Mesothelial cell of epicardium (in vitro differentiated cells): ENCODE measurements at regions not wholly inside any gene's neighbourhood (a gene's known extent, or its start where the extent isn't known, plus 50 kb on each side); places are given as distances from the start of the nearest gene placed in this dataset.

ENCODE experiments used
- DNase-seq, 2 experiments: peaks; one replicate each; pipeline ENCODE4 v3.0.0; 2021; ENCODE audit warnings: low spot score in 2 of 2; ENCODE audit not compliant: unreplicated experiment in 2 of 2
- H3K27ac Mint-ChIP-seq: 2 replicates; pipeline ENCODE4 v1.8.0; 2021; ENCODE audit warnings: mixed read lengths
- H3K27me3 Mint-ChIP-seq: 2 replicates; pipeline ENCODE4 v1.8.0; 2021; ENCODE audit warnings: low read depth, mixed read lengths
- H3K36me3 Mint-ChIP-seq: 2 replicates; pipeline ENCODE4 v1.8.0; 2021; ENCODE audit warnings: mixed read lengths
- H3K4me1 Mint-ChIP-seq: 2 replicates; pipeline ENCODE4 v1.8.0; 2021; ENCODE audit warnings: mixed read lengths
- H3K4me3 Mint-ChIP-seq: 2 replicates; pipeline ENCODE4 v1.8.0; 2021; ENCODE audit warnings: mild to moderate bottlenecking, moderate library complexity, mixed read lengths
- H3K9me3 Mint-ChIP-seq: 2 replicates; pipeline ENCODE4 v1.8.0; 2021; ENCODE audit warnings: mixed read lengths
- TF ChIP-seq, protein P1 (sequence below): fragments of 200-600 bp; sonication (generic); IDR thresholded peaks from one replicate; pipeline ENCODE4 v1.5.0; 2021; ENCODE audit warnings: antibody characterized with exemption; ENCODE audit not compliant: unreplicated experiment

DNA sequence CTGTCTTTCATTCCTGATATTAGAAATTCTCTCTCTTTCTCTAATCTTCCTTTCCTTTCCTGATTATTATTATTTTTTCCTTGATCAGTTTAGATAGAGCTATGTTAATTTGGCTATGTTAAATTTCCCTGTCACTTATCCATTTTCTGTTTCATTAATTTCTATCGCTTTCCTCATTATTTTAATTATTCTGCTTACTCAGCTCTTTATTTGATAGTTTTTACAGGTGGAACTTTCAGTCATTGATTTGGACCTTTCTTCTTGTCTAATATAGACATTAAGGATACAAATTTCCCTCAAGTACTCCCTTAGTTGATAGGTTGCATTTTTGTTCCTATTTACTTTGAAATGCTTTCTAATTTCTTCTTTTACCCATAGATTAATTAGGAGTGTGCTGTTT lies 442.3 kb downstream of the CDH26 start:
- Mint-ChIP-seq H3K9me3 (peaks cover 17% of the 10 kb centered on the region), H3K27ac (no peak overlapping the region), H3K27me3 (peaks cover 8% of the 10 kb centered on the region), H3K36me3 (no peaks in the 10 kb centered on the region), H3K4me3 (no peak overlapping the region), H3K4me1 (no peaks in the 10 kb centered on the region)
- DNase-seq: no peak
- TF ChIP-seq, protein P1, sequence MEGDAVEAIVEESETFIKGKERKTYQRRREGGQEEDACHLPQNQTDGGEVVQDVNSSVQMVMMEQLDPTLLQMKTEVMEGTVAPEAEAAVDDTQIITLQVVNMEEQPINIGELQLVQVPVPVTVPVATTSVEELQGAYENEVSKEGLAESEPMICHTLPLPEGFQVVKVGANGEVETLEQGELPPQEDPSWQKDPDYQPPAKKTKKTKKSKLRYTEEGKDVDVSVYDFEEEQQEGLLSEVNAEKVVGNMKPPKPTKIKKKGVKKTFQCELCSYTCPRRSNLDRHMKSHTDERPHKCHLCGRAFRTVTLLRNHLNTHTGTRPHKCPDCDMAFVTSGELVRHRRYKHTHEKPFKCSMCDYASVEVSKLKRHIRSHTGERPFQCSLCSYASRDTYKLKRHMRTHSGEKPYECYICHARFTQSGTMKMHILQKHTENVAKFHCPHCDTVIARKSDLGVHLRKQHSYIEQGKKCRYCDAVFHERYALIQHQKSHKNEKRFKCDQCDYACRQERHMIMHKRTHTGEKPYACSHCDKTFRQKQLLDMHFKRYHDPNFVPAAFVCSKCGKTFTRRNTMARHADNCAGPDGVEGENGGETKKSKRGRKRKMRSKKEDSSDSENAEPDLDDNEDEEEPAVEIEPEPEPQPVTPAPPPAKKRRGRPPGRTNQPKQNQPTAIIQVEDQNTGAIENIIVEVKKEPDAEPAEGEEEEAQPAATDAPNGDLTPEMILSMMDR: no peak

DNA sequence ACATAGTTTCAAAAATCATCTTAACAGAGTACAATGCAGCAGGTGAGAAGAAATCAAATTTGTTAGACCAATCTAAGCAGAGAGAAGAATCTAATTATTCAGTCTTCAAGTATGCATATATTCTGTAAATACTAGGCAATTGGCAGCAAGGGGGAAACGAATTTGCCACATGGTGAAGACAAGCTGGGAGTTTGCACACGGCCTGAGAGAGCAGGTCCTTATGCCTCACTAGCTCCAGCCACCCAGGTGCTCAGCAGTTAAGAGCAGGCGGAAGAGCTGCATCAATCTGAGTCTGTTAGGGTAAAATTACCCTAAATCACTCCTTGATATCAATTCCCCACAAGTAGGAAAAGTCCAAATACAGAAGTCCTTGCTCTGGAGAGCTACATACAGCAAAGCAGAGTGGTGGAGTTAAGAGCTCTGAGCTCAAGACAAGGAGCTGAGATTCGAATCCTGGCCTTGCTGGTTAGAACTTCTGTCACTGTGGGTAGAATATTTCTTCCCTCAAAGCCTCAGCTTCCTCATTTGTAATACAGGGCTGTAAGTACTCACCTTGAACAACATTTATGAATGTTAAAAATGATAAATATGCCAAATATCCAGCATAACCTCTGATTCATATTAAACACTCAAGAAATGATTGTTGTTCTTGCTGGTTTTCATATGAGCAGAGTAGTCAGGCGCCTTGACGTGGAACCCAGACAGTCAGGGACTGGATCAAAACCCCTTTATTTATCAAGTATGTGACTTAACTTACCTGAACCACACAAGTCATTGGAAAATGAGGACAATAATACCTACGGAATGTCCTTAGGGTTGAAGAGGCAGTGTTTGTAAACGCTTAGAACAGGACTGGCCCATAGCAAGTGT lies 444.2 kb downstream of the CDH26 start:
- Mint-ChIP-seq H3K4me3 (no peak overlapping the region), H3K27me3 (peaks cover 2% of the 10 kb centered on the region), H3K4me1 (no peaks in the 10 kb centered on the region), H3K9me3 (peaks cover 18% of the 10 kb centered on the region), H3K36me3 (no peaks in the 10 kb centered on the region), H3K27ac (no peak overlapping the region)
- TF ChIP-seq, protein P1: no peak
- no peak for DNase-seq

DNA sequence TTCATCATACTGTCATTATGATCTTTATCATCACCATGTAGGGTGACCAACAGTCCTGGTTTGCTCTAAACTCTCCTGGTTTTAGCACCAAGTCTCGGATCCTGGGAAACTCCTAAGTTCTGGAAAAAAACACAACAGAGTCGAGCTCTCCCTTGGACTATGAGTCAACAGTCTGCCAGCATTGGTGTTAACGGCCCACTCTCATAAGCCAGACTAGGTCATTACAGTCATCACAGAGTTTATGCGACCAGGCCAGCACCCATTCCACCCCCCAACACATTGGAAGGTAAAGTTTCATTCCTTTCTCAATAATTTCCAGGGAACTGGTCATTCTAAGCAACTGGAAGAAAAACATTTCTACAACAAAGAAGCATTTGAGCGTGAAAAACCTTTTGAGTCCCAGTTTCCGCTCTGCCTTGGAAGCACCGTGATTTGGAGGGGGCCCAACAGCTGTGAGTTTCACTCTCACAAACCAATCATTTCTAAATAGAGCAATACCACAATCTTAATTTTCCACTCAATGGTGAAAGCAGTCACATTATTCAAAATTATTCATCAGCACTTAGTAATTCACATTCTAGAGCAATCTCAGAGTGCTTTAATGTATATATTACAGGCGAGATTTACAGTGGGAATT lies 445.0 kb downstream of the CDH26 start:
- Mint-ChIP-seq H3K36me3 (no peaks in the 10 kb centered on the region), H3K27ac (no peak overlapping the region), H3K4me3 (no peak overlapping the region), H3K4me1 (no peaks in the 10 kb centered on the region), H3K9me3 (peaks cover 23% of the 10 kb centered on the region), H3K27me3 (no peaks in the 10 kb centered on the region)
- TF ChIP-seq, protein P1: no peak
- no peak for DNase-seq

DNA sequence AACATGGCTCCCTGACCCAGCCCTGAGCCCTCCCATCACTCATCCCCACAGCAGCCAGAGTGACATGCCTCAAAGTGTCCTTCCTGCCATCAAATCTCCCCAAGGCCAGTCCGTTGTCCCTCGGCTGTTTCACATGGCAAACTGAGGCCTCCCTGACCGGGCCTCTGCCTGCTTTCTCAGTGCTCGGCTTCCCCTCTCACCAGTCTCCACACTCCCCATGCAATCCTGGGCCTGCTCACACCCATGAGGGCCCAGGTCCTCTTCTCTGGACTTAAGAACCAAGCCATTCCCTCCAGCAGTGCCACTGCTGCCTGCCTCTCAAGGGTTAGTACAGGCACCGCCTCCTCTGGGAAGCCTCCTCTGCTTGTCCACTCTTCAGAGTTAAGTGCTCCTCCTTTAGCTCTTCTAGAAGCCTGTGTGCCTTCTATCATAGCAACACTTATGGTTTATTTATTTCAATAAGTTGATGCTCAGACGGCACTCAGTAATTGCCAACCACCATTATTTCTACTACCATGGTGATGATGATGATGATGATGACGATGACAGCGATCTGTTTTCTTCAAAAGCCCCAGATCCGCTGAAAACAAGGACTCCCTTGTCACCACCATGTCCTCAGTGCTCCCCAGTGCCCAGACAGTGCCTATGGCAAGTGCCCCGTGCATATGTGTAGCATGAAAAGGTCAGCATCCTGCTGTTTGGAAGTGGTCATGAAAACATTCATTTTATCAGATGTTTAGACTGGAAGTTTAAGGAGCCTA lies 449.0 kb downstream of the CDH26 start:
- Mint-ChIP-seq H3K27me3 (no peaks in the 10 kb centered on the region), H3K36me3 (no peaks in the 10 kb centered on the region), H3K4me3 (no peak overlapping the region), H3K9me3 (peaks cover 14% of the 10 kb centered on the region), H3K4me1 (no peaks in the 10 kb centered on the region), H3K27ac (no peak overlapping the region)
- TF ChIP-seq, protein P1: no peak
- DNase-seq: no peak

DNA sequence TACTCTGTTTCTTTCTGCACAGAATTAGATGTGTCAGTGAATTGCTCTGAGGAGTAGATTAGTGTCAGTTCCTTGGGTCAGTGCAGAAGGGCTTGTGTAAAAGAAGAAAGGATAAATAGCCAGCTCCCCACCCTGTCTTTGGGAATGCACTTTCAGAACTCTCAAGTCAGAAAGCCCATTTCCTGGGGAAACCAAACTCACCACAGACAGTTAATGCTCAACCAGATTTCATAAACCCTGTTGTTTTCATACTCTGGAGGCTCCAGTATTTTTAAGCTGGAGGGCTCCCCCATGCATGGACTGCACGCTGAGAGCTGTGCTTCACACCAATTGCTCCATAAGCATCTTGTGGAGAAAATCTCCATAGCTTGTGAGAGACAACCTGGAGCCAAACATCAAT lies 449.7 kb downstream of the CDH26 start:
- no peak overlapping the region for H3K27ac Mint-ChIP-seq

More for the DNA sequence above, 449.7 kb downstream of the CDH26 start:
- no peaks in the 10 kb centered on the region for H3K36me3 Mint-ChIP-seq
- no peak overlapping the region for H3K4me3 Mint-ChIP-seq
- H3K4me1 Mint-ChIP-seq: no peaks in the 10 kb centered on the region
- H3K27me3 Mint-ChIP-seq: no peaks in the 10 kb centered on the region
- TF ChIP-seq, protein P1: no peak
- no peak for DNase-seq
- peaks cover 14% of the 10 kb centered on the region for H3K9me3 Mint-ChIP-seq
